Astrocyte of the cerebellum (primary cell): ENCODE measurements at regions not wholly inside any gene's neighbourhood (a gene's known extent, or its start where the extent isn't known, plus 50 kb on each side); places are given as distances from the start of the nearest gene placed in this dataset.

Experiments used
- DNase-seq: peaks from one replicate; pipeline ENCODE4 v3.0.0-alpha.2; 2011; ENCODE audit warnings: low read depth
- H3K4me3 ChIP-seq: 2 replicates; pipeline ENCODE4 v1.5.1; 2011; ENCODE audit warnings: mild to moderate bottlenecking, low read depth, low read length, moderate library complexity
- CTCF ChIP-seq: IDR thresholded peaks from 2 replicates; pipeline ENCODE4 v1.5.1; 2012; ENCODE audit warnings: low read length, low read depth, moderate library complexity, mild to moderate bottlenecking; ENCODE audit errors: missing control alignments
- in situ Hi-C: cut with HindIII; loops from 2 replicates; pipeline ENCODE4 v1.10.0; 2017; ENCODE audit warnings: low sequenced_read_pairs

DNA sequence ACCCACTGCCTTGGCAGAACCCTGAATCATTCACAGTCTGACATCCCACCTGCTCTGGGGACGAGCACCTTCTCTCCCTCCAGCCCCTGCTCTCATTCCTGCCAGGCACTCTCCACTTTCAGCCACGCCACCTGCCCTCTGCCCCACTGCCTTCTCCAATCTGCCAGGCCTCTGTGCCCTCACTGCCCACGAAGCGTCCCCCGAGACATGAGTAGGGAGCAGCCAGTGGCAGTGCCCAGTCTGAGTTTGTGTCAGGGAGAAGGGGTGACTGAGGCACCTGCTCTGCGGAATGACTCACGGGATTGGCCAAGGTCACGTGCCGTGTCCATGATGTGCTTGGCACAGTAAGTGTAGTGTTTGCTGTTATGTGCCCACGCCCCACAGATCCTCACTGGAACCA, 215.2 kb upstream of the PPP2R2D start:
- TF ChIP-seq CTCF = no peak
- in situ Hi-C loops = no loop called here
- H3K4me3 ChIP-seq = no peak overlapping the region
- no peak for DNase-seq

DNA sequence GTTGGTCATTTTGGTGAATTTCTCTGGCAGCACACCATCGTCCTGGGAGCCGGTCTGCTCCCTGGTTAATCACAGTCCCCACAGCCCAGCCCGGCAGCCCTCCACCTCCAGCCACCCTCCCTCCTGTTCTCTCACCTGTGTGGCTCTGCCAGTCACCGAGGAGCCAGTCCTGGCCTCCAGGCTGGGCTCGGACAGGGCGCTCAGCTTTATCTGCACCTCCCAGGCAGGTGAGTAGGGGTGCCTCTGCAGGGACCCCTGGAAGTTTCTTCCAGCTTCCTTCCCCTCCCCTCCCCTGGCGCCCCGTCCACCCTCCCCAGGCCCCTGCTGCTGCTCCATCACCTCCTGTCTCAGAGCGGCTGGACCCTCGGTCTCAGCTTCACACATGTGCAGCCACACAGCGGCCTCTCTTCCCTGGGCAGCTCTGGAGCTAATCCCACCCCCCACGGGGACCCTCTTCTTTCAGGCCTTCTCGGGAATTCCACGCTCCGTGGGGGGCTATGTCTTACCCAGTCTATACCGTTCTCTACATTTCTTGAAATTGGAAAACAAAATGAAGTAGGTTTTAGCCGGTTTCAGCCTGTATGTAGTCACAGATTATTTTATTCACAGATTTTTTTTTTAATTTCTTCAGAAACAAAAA, 213.9 kb upstream of the PPP2R2D start:
- TF ChIP-seq CTCF = no peak
- H3K4me3 ChIP-seq = no peak overlapping the region
- DNase-seq = no peak
- in situ Hi-C loops = no loop called here

DNA sequence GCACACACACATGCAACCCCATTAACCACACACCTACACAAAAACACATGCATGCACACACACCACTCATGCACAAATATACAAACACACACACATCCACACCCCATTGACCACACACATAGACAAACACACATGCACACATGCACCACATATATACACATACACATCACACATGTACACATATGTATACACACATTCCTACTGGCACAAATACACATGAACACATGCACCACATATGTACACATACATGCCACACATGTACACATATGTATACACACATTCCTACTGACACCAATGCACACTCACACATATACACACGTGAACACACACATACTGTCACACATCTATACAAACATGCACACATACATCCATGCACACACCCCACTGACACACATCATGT, 212.5 kb upstream of the PPP2R2D start:
- no peak for TF ChIP-seq CTCF
- no peak overlapping the region for H3K4me3 ChIP-seq
- in situ Hi-C loops = no loop called here
- DNase-seq = no peak

- no peak for TF ChIP-seq CTCF
- in situ Hi-C loops = no loop called here
- H3K4me3 ChIP-seq = no peak overlapping the region
- DNase-seq = no peak
These were observed 211.8 kb upstream of the PPP2R2D start for GRCh38 chr10:131689016-131689415.

DNA sequence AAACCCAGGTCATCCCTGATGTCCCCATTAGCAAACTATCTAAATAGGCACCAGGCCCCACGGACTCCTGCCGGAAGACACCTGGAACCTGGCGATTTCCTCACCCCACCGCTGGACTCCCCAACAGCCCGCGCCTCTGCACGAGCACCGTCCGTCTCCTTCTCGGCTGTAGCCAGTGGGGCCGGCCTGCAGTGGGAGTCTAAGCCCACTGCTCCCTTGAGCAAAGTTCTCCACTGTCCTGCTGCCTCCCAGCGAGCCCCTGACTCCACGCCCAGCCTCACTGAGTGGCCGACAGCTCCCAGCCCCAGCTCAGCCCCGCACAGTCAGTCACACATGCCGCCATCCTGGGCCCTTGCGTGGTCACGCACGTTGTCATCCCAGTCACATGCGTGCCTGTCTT, 211.3 kb upstream of the PPP2R2D start:
- in situ Hi-C loops = no loop called here
- TF ChIP-seq CTCF = no peak
- no peak overlapping the region for H3K4me3 ChIP-seq
- DNase-seq = no peak

DNA sequence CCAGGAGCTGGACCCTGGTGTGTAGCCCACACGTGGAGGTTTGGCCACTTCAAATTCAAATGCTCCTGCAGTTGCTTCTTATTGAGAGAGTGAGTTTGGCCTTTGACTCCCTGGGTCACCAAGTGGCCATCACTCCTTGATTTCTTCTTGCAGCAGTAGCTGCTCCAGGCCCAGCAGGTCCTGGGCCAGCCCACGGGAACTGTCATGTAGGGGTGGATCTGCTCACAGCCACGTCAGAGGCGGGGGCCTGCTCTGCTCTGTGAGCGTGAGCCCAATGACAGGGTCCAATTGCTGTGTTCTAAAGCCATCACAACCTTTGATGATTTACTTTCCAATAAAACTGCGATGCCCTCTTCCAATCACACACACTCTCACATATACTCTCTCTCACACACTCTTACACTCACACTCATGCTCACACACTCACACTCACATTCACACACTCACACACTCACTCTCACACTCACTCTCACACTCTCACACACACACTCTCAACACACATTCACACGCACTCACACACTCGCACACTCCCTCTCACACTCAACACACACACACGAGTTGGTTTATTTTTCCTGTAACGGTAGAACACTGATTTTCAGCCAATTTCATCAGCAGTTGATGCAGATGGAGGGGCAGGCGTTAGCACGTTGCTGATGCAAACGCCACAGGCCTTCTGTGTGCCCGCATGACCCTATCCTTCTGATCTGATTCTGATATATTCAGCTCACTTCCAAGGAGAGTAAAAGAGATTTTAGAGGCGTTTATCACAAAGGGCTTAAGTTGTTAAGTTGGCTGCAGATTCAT, 210.7 kb upstream of the PPP2R2D start:
- in situ Hi-C loops = no loop called here
- DNase-seq = no peak
- H3K4me3 ChIP-seq = no peak overlapping the region
- TF ChIP-seq CTCF = no peak
